SK-N-SH (cell line): ENCODE measurements at regions not wholly inside any gene's neighbourhood (a gene's known extent, or its start where the extent isn't known, plus 50 kb on each side); places are given as distances from the start of the nearest gene placed in this dataset.

ENCODE experiments used
- CTCF ChIA-PET: fragments of 300-600, 350-600 bp; formaldehyde crosslinking; extraction: SDS; loops from one replicate; lab custom pipeline; 2021; lab: Yijun Ruan, JAX
- POLR2A ChIA-PET: fragments of 350-600 bp; sonication (Branson Sonifier 250); formaldehyde crosslinking; extraction: SDS; loops from one replicate; lab custom pipeline; 2020; ENCODE audit warnings: antibody characterized with exemption, inconsistent platforms; lab: Yijun Ruan, JAX
- DNase-seq: peaks from one replicate; pipeline ENCODE4 v3.0.0; 2012
- H2AFZ ChIP-seq: fragments of 200-600 bp; sonication (generic); 2 replicates; pipeline ENCODE4 v1.8.1; 2016; ENCODE audit warnings: antibody characterized with exemption, mild to moderate bottlenecking, low read depth
- H3F3A ChIP-seq: fragments of 200-600 bp; sonication (generic); replicated peaks from 2 replicates; pipeline ENCODE3; 2016; ENCODE audit warnings: antibody characterized with exemption, mild to moderate bottlenecking; ENCODE audit not compliant: insufficient read depth
- H3K27ac ChIP-seq, 2 experiments: fragments of 200-500 bp in 1 of 2; fragments of 200-600 bp in 1 of 2; sonication (Bioruptor generic) in 1 of 2; sonication (generic), shearing (Covaris generic) in 1 of 2; 2 replicates each; pipeline versions ENCODE4 v1.5.1 to v1.6.1; 2014 to 2016; ENCODE audit warnings: low read depth in 2 of 2, inconsistent platforms in 1 of 2, low read length in 1 of 2, mild to moderate bottlenecking in 1 of 2, mixed read lengths in 1 of 2
- H3K27me3 ChIP-seq: fragments of 200-600 bp; sonication (generic), shearing (Covaris generic); 2 replicates; pipeline ENCODE4 v1.6.1; 2016; ENCODE audit warnings: mixed run types; ENCODE audit not compliant: insufficient read depth
- H3K36me3 ChIP-seq, 2 experiments: fragments of 200-500 bp in 1 of 2; fragments of 200-600 bp in 1 of 2; sonication (Bioruptor generic) in 1 of 2; sonication (generic) in 1 of 2; replicated peaks in 1 of 2; 2 replicates each; pipeline versions ENCODE3 to v1.5.1; 2014 to 2016; ENCODE audit warnings: low read length in 1 of 2, mild to moderate bottlenecking in 1 of 2; ENCODE audit not compliant: insufficient read depth in 2 of 2, control insufficient read depth in 1 of 2
- H3K4me1 ChIP-seq, 2 experiments: fragments of 200-500 bp in 1 of 2; fragments of 200-600 bp in 1 of 2; sonication (Bioruptor generic) in 1 of 2; sonication (generic), shearing (Covaris generic) in 1 of 2; 2 replicates each; pipeline versions ENCODE4 v1.5.1 to v1.6.1; 2014 to 2016; ENCODE audit warnings: low read depth in 1 of 2, low read length in 1 of 2, mixed run types in 1 of 2; ENCODE audit not compliant: insufficient read depth in 2 of 2, control insufficient read depth in 1 of 2
- H3K4me2 ChIP-seq: fragments of 200-600 bp; sonication (generic), shearing (Covaris generic); 2 replicates; pipeline ENCODE4 v1.6.1; 2017; ENCODE audit warnings: mixed run types
- H3K4me3 ChIP-seq, 2 experiments: fragments of 200-500 bp in 1 of 2; fragments of 200-600 bp in 1 of 2; sonication (Bioruptor generic) in 1 of 2; sonication (generic), shearing (Covaris generic) in 1 of 2; 2 replicates each; pipeline versions ENCODE4 v1.5.1 to v1.8.1; 2014 to 2016; ENCODE audit warnings: low read depth in 2 of 2, inconsistent platforms in 1 of 2, low read length in 1 of 2, mild to moderate bottlenecking in 1 of 2, mixed read lengths in 1 of 2, moderate library complexity in 1 of 2
- H3K79me2 ChIP-seq: fragments of 200-600 bp; sonication (generic); 2 replicates; pipeline ENCODE4 v1.8.1; 2017; ENCODE audit warnings: mild to moderate bottlenecking; ENCODE audit not compliant: insufficient read depth
- H3K9ac ChIP-seq: fragments of 200-600 bp; sonication (generic); 2 replicates; pipeline ENCODE4 v1.6.1; 2017; ENCODE audit warnings: mixed run types
- H3K9me2 ChIP-seq: fragments of 200-600 bp; sonication (generic); 2 replicates; pipeline ENCODE4 v1.6.1; 2017; ENCODE audit warnings: mixed run types
- H3K9me3 ChIP-seq: fragments of 200-600 bp; sonication (generic); 2 replicates; pipeline ENCODE4 v1.6.1; 2017; ENCODE audit warnings: mixed run types, mild to moderate bottlenecking, moderate library complexity
- H4K20me1 ChIP-seq: fragments of 200-600 bp; sonication (generic); 2 replicates; pipeline ENCODE4 v1.6.1; 2017; ENCODE audit warnings: mild to moderate bottlenecking, mixed run types; ENCODE audit not compliant: insufficient read depth
- CTCF ChIP-seq: fragments of 200-600 bp; sonication (generic); IDR thresholded peaks from 2 replicates; pipeline ENCODE4 v1.6.1; 2017; ENCODE audit warnings: antibody characterized with exemption, mild to moderate bottlenecking, moderate library complexity
- ELF1 ChIP-seq: IDR thresholded peaks from 2 replicates; pipeline ENCODE4 v1.4.0; 2012
- FOXJ3 ChIP-seq: sonication (generic); formaldehyde crosslinking; IDR thresholded peaks from 2 replicates; pipeline ENCODE4 v1.5.1; 2020; ENCODE audit warnings: mild to moderate bottlenecking, missing genetic modification reagents
- GATA2 ChIP-seq: sonication (generic); formaldehyde crosslinking; IDR thresholded peaks from 2 replicates; pipeline ENCODE4 v1.5.0; 2020; ENCODE audit warnings: mild to moderate bottlenecking, missing genetic modification reagents
- IRF3 ChIP-seq: fragments of 150-350 bp; IDR thresholded peaks from 2 replicates; pipeline ENCODE4 v1.6.1; 2016; ENCODE audit warnings: mild to moderate bottlenecking, low read depth, low read length
- JUND ChIP-seq: IDR thresholded peaks from 2 replicates; pipeline ENCODE4 v1.4.0; 2012
- NRF1 ChIP-seq: IDR thresholded peaks from 2 replicates; pipeline ENCODE4 v1.6.1; 2012; ENCODE audit warnings: low read depth, mild to moderate bottlenecking, low read length
- PBX3 ChIP-seq: IDR thresholded peaks from 2 replicates; pipeline ENCODE4; 2012
- RAD21 ChIP-seq: IDR thresholded peaks from 2 replicates; pipeline ENCODE4 v1.6.1; 2012; ENCODE audit warnings: mild to moderate bottlenecking, low read length
- RXRA ChIP-seq: IDR thresholded peaks from 2 replicates; pipeline ENCODE4 v1.4.0; 2012; ENCODE audit warnings: low read depth, mild to moderate bottlenecking, borderline replicate concordance
- SIN3A ChIP-seq: IDR thresholded peaks from 2 replicates; pipeline ENCODE4 v1.6.1; 2012; ENCODE audit warnings: low read depth, mild to moderate bottlenecking, low read length, moderate library complexity, borderline replicate concordance
- SMC3 ChIP-seq: IDR thresholded peaks from 2 replicates; pipeline ENCODE4 v1.6.1; 2012; ENCODE audit warnings: low read depth, low read length, improper control_type of control experiment
- TAF1 ChIP-seq: IDR thresholded peaks from 2 replicates; pipeline ENCODE4 v1.6.1; 2012; ENCODE audit warnings: low read depth, mild to moderate bottlenecking, low read length, moderate library complexity, borderline replicate concordance
- ZBTB33 ChIP-seq: IDR thresholded peaks from 2 replicates; pipeline ENCODE4 v1.4.0; 2012; ENCODE audit warnings: low read depth, borderline replicate concordance
- WGBS: methylation state at CpG from one replicate; pipeline ENCODE4 v1.1.6; 2017; ENCODE audit warnings: low lambda C conversion rate; 5-methylcytosine and 5-hydroxymethylcytosine counted together

GRCh38 chr7:31192986-31193385, 140.9 kb downstream of the ADCYAP1R1 start:
- H3K27ac ChIP-seq = no peak overlapping the region
- ChIA-PET CTCF (interaction anchor here (0.5 to 3.5 kb wide), 82 partner anchors 9 to 1163 kb away, joined by 3 to 24 read pairs (median 4); no protein-coding TSS in a partner anchor), POLR2A (no interaction called here)
- H4K20me1 ChIP-seq = no peaks in the 10 kb centered on the region
- H2AFZ ChIP-seq = no peak overlapping the region; the same call in 1 of the 2 replicates
- peaks cover 5% of the 10 kb centered on the region; the same call in 1 of the 2 replicates for H3K27me3 ChIP-seq
- H3K9me2 ChIP-seq = no peaks in the 10 kb centered on the region
- H3K4me3 ChIP-seq = peak overlapping the region in 1 of 2 experiments; percentile 33; a peak in 2 of 4 replicates
- H3K79me2 ChIP-seq = no peaks in the 10 kb centered on the region
- DNase-seq = peak; percentile 89
- peak overlapping the region; percentile 44 for H3K4me2 ChIP-seq
- 2% methylated on average over 22 of the region's 27 CpGs for WGBS
- TF ChIP-seq RAD21 (peak; percentile 86), CTCF (peak; percentile 83), FOXJ3 (CRISPR knock-in tag) (no peak), IRF3 (no peak), NRF1 (0 out of 2 replicates have a peak, but pooled peaks have one; percentile 37), SMC3 (peak; percentile 56), RXRA (no peak)
- H3K36me3 ChIP-seq = no peaks in the 10 kb centered on the region
- H3F3A ChIP-seq = no peaks in the 10 kb centered on the region
- no peaks in the 10 kb centered on the region for H3K9me3 ChIP-seq
- H3K4me1 ChIP-seq = peaks cover 0 to 2% of the 10 kb centered on the region in 2 experiments; a peak in 1 of 4 replicates
- no peak overlapping the region for H3K9ac ChIP-seq

GRCh38 chr7:31190906-31191305, 138.8 kb downstream of the ADCYAP1R1 start:
- no peak overlapping the region for H3K4me2 ChIP-seq
- no peak overlapping the region for H3K4me3 ChIP-seq
- no peaks in the 10 kb centered on the region for H3K79me2 ChIP-seq
- no peak overlapping the region for H3K27ac ChIP-seq
- no peak overlapping the region for H3K9ac ChIP-seq
- H3K36me3 ChIP-seq = no peaks in the 10 kb centered on the region
- 13% methylated on average over 3 of the region's 3 CpGs for WGBS
- ChIA-PET CTCF (interaction anchor here (3.5 kb wide), 1 partner anchor 57 kb away, joined by 21 read pairs; no protein-coding TSS in a partner anchor), POLR2A (no interaction called here)
- TF ChIP-seq PBX3 = no peak
- no peak for TF ChIP-seq SIN3A
- TF ChIP-seq CTCF = no peak
- TF ChIP-seq RAD21 = no peak
- no peak for TF ChIP-seq JUND
- no peak for TF ChIP-seq ZBTB33
- TF ChIP-seq TAF1 = no peak
- TF ChIP-seq SMC3 = no peak
- TF ChIP-seq GATA2 (CRISPR knock-in tag) = no peak
- no peak for TF ChIP-seq ELF1
- no peaks in the 10 kb centered on the region for H3F3A ChIP-seq
- peaks cover 0 to 2% of the 10 kb centered on the region in 2 experiments; a peak in 1 of 4 replicates for H3K4me1 ChIP-seq
- H3K9me2 ChIP-seq = no peaks in the 10 kb centered on the region
- no peaks in the 10 kb centered on the region for H4K20me1 ChIP-seq
- H2AFZ ChIP-seq = no peak overlapping the region
- H3K27me3 ChIP-seq = peaks cover 5% of the 10 kb centered on the region; the same call in 1 of the 2 replicates
- DNase-seq = no peak
- H3K9me3 ChIP-seq = no peaks in the 10 kb centered on the region
